ENCODE measurements at regions not wholly inside any gene's neighbourhood (a gene's known extent, or its start where the extent isn't known, plus 50 kb on each side); places are given as distances from the start of the nearest gene placed in this dataset.

DNA sequence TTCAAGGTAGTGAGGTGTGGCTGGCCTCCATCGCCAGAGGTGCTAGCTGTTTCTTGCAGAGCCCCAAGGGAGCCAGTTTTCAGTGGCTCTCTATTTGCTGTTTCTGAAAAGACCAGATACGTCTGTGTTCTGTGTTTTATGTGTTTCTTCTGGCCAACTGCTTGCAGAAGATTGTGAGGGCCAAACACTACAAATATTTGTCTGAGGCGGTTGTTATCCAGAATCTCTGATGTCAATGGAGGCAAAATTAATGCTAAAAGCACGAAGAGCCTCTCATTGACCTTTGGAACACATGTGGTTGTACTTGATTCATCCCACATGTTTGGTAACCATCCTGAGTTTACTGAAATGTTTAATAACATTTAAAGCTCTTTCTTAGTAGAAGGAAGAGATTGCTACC lies 113.9 kb downstream of the CT47B1 start:
- WGBS (ENCODE audit: missing lambda C conversion rate) = 33% methylated on average over 4 of the region's 4 CpGs
- DNase-seq (ENCODE audit: low read depth in 1 of 2, low spot score in 1 of 2) (peak in 1 of 2 experiments; percentile 43), FAIRE-seq (no peak), ATAC-seq (peak in 1 of 2 experiments; percentile 46; a peak in 3 of 6 replicates)
- Histone ChIP-seq H3K27ac (0 out of 6 replicates have a peak overlapping the region, but pooled peaks of 1 of the 2 experiments have one; percentile 49), H3K4me3 (no peak overlapping the region), H3K4me2 (no peak overlapping the region), H3K4me1 (no peaks in the 10 kb centered on the region), H3K9me3 (no peaks in the 10 kb centered on the region)
- POLR2A ChIA-PET = interaction anchor here (1.3 kb wide), 1 partner anchor 200 kb away, joined by 4 read pairs; no protein-coding TSS in a partner anchor
- TF ChIP-seq GATA3 (IDR thresholded peaks at IDR 0.05; ENCODE audit: borderline replicate concordance) = no peak
- no peak for TF ChIP-seq HOXB5 (CRISPR knock-in tag; IDR thresholded peaks at IDR 0.05)
- no peak for TF ChIP-seq CTCF (IDR thresholded peaks at IDR 0.05)
- TF ChIP-seq ZC3H11A (IDR thresholded peaks at IDR 0.05) = no peak
- no peak for TF ChIP-seq NFE2L2 (conservative IDR thresholded peaks at IDR 0.05; ENCODE audit: low read length)
- TF ChIP-seq FOXS1 (CRISPR knock-in tag; IDR thresholded peaks at IDR 0.05) = no peak
- TF ChIP-seq HEYL (CRISPR knock-in tag; IDR thresholded peaks at IDR 0.05) = no peak
- no peak for TF ChIP-seq ATOH8 (CRISPR knock-in tag; IDR thresholded peaks at IDR 0.05; ENCODE audit: low read depth)
- no peak for TF ChIP-seq ESRRA (IDR thresholded peaks at IDR 0.05; ENCODE audit: borderline replicate concordance, low read length)
- TF ChIP-seq, protein P1, sequence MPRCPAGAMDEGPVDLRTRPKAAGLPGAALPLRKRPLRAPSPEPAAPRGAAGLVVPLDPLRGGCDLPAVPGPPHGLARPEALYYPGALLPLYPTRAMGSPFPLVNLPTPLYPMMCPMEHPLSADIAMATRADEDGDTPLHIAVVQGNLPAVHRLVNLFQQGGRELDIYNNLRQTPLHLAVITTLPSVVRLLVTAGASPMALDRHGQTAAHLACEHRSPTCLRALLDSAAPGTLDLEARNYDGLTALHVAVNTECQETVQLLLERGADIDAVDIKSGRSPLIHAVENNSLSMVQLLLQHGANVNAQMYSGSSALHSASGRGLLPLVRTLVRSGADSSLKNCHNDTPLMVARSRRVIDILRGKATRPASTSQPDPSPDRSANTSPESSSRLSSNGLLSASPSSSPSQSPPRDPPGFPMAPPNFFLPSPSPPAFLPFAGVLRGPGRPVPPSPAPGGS (IDR thresholded peaks at IDR 0.05) = no peak
- no peak for TF ChIP-seq EHMT2 (IDR thresholded peaks at IDR 0.05; ENCODE audit: low read depth)
- no peak for TF ChIP-seq FOSB (CRISPR knock-in tag; IDR thresholded peaks at IDR 0.05)
- CTCF ChIA-PET = interaction anchor here (1.1 kb wide), 1 partner anchor 124 kb away, joined by 3 read pairs; no protein-coding TSS in a partner anchor

- Histone ChIP-seq H3K4me2 (no peak overlapping the region), H3K4me3 (no peak overlapping the region), H3K27ac (no peak overlapping the region), H3K9me3 (no peaks in the 10 kb centered on the region), H3K4me1 (no peaks in the 10 kb centered on the region)
- ATAC-seq (no peak), FAIRE-seq (no peak), DNase-seq (ENCODE audit: low read depth in 1 of 2, low spot score in 1 of 2) (no peak)
- no peak for TF ChIP-seq CEBPB (IDR thresholded peaks at IDR 0.05)
- TF ChIP-seq RCOR1 (IDR thresholded peaks at IDR 0.05; ENCODE audit: low read depth, low read length) = no peak
- no peak for TF ChIP-seq NR3C1 (IDR thresholded peaks at IDR 0.05)
- no peak for TF ChIP-seq HES2 (IDR thresholded peaks at IDR 0.05)
- TF ChIP-seq, protein P2, sequence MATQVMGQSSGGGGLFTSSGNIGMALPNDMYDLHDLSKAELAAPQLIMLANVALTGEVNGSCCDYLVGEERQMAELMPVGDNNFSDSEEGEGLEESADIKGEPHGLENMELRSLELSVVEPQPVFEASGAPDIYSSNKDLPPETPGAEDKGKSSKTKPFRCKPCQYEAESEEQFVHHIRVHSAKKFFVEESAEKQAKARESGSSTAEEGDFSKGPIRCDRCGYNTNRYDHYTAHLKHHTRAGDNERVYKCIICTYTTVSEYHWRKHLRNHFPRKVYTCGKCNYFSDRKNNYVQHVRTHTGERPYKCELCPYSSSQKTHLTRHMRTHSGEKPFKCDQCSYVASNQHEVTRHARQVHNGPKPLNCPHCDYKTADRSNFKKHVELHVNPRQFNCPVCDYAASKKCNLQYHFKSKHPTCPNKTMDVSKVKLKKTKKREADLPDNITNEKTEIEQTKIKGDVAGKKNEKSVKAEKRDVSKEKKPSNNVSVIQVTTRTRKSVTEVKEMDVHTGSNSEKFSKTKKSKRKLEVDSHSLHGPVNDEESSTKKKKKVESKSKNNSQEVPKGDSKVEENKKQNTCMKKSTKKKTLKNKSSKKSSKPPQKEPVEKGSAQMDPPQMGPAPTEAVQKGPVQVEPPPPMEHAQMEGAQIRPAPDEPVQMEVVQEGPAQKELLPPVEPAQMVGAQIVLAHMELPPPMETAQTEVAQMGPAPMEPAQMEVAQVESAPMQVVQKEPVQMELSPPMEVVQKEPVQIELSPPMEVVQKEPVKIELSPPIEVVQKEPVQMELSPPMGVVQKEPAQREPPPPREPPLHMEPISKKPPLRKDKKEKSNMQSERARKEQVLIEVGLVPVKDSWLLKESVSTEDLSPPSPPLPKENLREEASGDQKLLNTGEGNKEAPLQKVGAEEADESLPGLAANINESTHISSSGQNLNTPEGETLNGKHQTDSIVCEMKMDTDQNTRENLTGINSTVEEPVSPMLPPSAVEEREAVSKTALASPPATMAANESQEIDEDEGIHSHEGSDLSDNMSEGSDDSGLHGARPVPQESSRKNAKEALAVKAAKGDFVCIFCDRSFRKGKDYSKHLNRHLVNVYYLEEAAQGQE (IDR thresholded peaks at IDR 0.05) = no peak
- TF ChIP-seq JUN (IDR thresholded peaks at IDR 0.05) = no peak
- no peak for TF ChIP-seq HEYL (CRISPR knock-in tag; IDR thresholded peaks at IDR 0.05)
- POLR2A ChIA-PET = no interaction called here
- 40% methylated on average over 1 of the region's 1 CpG for WGBS (ENCODE audit: missing lambda C conversion rate)
- CTCF ChIA-PET = no interaction called here
Measured at GRCh38 chrX:120759685-120760084, 116.0 kb downstream of the CT47B1 start.

Data from A549 (cell line).